ENCODE measurements at regions not wholly inside any gene's neighbourhood (a gene's known extent, or its start where the extent isn't known, plus 50 kb on each side); places are given as distances from the start of the nearest gene placed in this dataset.

GRCh38 chr6:26194816-26195375 lies 107.7 kb downstream of the HFE start:
- DNase-seq, result no peak
- intact Hi-C loops (cut with DNase I), result loop anchor here (10.0 kb wide), 1 partner anchor 400 kb away; the partner anchor contains the start of gene ABT1

- DNase-seq, result peak; percentile 87 to 98 (median 95)
- intact Hi-C loops (cut with DNase I), result loop anchor here (10.0 kb wide), 1 partner anchor 399 kb away; the partner anchor contains the start of gene ABT1
Measured at GRCh38 chr6:26195376-26195923, 108.2 kb downstream of the HFE start.

- intact Hi-C loops (cut with DNase I), result loop anchor here (10.0 kb wide), 1 partner anchor 399 kb away; the partner anchor contains the start of gene ABT1
- no peak for DNase-seq
Measured at GRCh38 chr6:26195924-26196845, 109.0 kb downstream of the HFE start.

- intact Hi-C loops (cut with DNase I), result loop anchor here (10.0 kb wide), 1 partner anchor 398 kb away; the partner anchor contains the start of gene ABT1
- DNase-seq, result peak in 41 of 42 donors; percentile 58 to 93 (median 80)
Measured at GRCh38 chr6:26196846-26197635, 109.8 kb downstream of the HFE start.

- intact Hi-C loops (cut with DNase I), result loop anchor here (10.0 kb wide), 1 partner anchor 397 kb away; the partner anchor contains the start of gene ABT1
- DNase-seq, result no peak
Measured at GRCh38 chr6:26197636-26197932, 110.4 kb downstream of the HFE start.

GRCh38 chr6:26197933-26198721 lies 110.9 kb downstream of the HFE start:
- peak in 1 of 42 donors; percentile 11 for DNase-seq
- intact Hi-C loops (cut with DNase I), result loop anchor here (2.0 to 10.0 kb wide), 2 partner anchors 41 to 397 kb away; partner anchors contain the start of gene ABT1

GRCh38 chr6:26198722-26199056 lies 111.5 kb downstream of the HFE start:
- intact Hi-C loops (cut with DNase I), result loop anchor here (2.0 to 10.0 kb wide), 2 partner anchors 42 to 396 kb away; partner anchors contain the start of gene ABT1
- peak in 1 of 42 donors; percentile 33 for DNase-seq

GRCh38 chr6:26199057-26199772 lies 112.0 kb downstream of the HFE start:
- intact Hi-C loops (cut with DNase I), result loop anchor here (2.0 to 10.0 kb wide), 2 partner anchors 42 to 396 kb away; partner anchors contain the start of gene ABT1
- peak in 41 of 42 donors; percentile 42 to 83 (median 63) for DNase-seq

GRCh38 chr6:26199773-26200764 lies 112.8 kb downstream of the HFE start:
- peak in 4 of 42 donors; percentile 43 to 59 (median 56) for DNase-seq
- intact Hi-C loops (cut with DNase I), result loop anchor here (2.0 to 10.0 kb wide), 4 partner anchors 43 to 395 kb away; partner anchors contain the start of gene ABT1

- no peak for DNase-seq
- intact Hi-C loops (cut with DNase I), result loop anchor here (5.0 to 10.0 kb wide), 2 partner anchors 74 to 84 kb away; a partner anchor contains a TSS
Measured at GRCh38 chr6:26200918-26201721, 113.9 kb downstream of the HFE start.

- no peak for DNase-seq
- intact Hi-C loops (cut with DNase I), result loop anchor here (5.0 to 10.0 kb wide), 2 partner anchors 75 to 83 kb away; a partner anchor contains a TSS
Measured at GRCh38 chr6:26202201-26202611, 115.0 kb downstream of the HFE start.

- intact Hi-C loops (cut with DNase I), result loop anchor here (5.0 to 10.0 kb wide), 2 partner anchors 76 to 82 kb away; a partner anchor contains a TSS
- no peak for DNase-seq
Measured at GRCh38 chr6:26202811-26203583, 115.8 kb downstream of the HFE start.

- intact Hi-C loops (cut with DNase I), result loop anchor here (5.0 to 10.0 kb wide), 2 partner anchors 77 to 80 kb away; a partner anchor contains a TSS
- DNase-seq, result peak; percentile 88 to 99 (median 96)
Measured at GRCh38 chr6:26204332-26205160, 117.3 kb downstream of the HFE start.

Data from head of caudate nucleus (tissue), 42 donors.